Activated T-helper 1 cell treated with Interleukin-2 at 50 U/mL for 16 hours (primary cell): ENCODE measurements at regions not wholly inside any gene's neighbourhood (a gene's known extent, or its start where the extent isn't known, plus 50 kb on each side); places are given as distances from the start of the nearest gene placed in this dataset.

Experiments used
- DNase-seq: peaks from one replicate; pipeline ENCODE4 v3.0.0-alpha.2; 2020; ENCODE audit warnings: low read depth

- no peak for DNase-seq
These were observed 65.1 kb upstream of the PHF14 start for GRCh38 chr7:10908600-10908999.

GRCh38 chr7:10910447-10910846, 63.2 kb upstream of the PHF14 start:
- DNase-seq = no peak

GRCh38 chr7:10912077-10912476, 61.6 kb upstream of the PHF14 start:
- no peak for DNase-seq

- no peak for DNase-seq
These were observed 60.2 kb upstream of the PHF14 start for GRCh38 chr7:10913457-10913856.

GRCh38 chr7:10918093-10918590, 55.5 kb upstream of the PHF14 start:
- DNase-seq = no peak

GRCh38 chr7:10919923-10920322, 53.7 kb upstream of the PHF14 start:
- no peak for DNase-seq
